ENCODE measurements at regions not wholly inside any gene's neighbourhood (a gene's known extent, or its start where the extent isn't known, plus 50 kb on each side); places are given as distances from the start of the nearest gene placed in this dataset.

- no peak overlapping the region for H3K4me3 ChIP-seq (ENCODE audit: low read depth, low read length)
- DNase-seq (ENCODE audit: low read depth) = no peak
- TF ChIP-seq CTCF (IDR thresholded peaks at IDR 0.05; ENCODE audit: insufficient read depth, low read depth, low read length) = no peak
Measured at GRCh38 chr2:201953880-201954279, 79.8 kb upstream of the FZD7 start.

- no peak overlapping the region for H3K4me3 ChIP-seq (ENCODE audit: low read depth, low read length)
- no peak for TF ChIP-seq CTCF (IDR thresholded peaks at IDR 0.05; ENCODE audit: insufficient read depth, low read depth, low read length)
- DNase-seq (ENCODE audit: low read depth) = no peak
Measured at GRCh38 chr2:201955231-201955630, 78.4 kb upstream of the FZD7 start.

DNA sequence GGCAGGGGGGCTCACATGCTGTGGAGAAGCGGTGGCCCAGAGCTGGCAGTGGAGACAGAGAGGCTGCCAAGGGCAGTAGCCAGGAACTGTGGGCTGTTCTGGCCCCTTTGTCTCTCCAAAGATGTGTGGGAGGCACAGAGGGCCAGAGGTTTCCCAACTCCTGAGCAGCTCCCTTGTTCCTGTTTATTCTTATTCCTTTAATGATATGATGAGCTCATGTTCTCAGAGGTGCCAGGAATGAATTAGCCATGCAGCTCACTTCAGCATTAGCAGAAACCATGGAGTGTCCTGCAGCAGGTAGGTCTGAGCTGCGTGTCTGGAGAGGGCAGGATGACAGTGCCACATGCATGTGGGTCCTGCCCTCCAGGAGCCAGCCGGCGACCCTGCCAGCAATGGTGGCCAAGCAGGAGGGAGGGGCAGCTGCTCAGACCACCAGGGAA lies 77.9 kb upstream of the FZD7 start:
- no peak for TF ChIP-seq CTCF (IDR thresholded peaks at IDR 0.05; ENCODE audit: insufficient read depth, low read depth, low read length)
- no peak for DNase-seq (ENCODE audit: low read depth)

DNA sequence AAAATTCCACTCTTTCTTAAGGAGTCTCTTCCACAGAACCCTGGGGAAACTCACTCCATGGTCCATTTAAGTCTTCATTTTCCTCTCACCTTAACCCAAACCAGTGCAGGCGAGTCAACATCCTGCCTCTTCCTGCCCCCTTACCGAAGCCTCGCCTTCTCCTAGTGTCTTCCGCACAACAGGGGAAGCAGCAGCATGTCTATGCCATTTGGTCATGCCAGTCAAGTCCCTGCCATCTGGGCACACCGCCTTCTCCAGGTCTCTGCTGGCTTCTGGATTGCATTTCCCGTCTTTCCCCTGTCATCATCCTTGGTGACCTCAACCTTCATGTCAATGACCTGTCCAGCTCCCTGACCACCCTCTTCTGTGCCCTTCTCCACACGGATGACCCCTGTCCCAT lies 77.3 kb upstream of the FZD7 start:
- DNase-seq (ENCODE audit: low read depth) = no peak
- no peak overlapping the region for H3K4me3 ChIP-seq (ENCODE audit: low read depth, low read length)
- TF ChIP-seq CTCF (IDR thresholded peaks at IDR 0.05; ENCODE audit: insufficient read depth, low read depth, low read length) = no peak

More for the DNA sequence above, 77.9 kb upstream of the FZD7 start:
- H3K4me3 ChIP-seq (ENCODE audit: low read depth, low read length) = no peak overlapping the region

GRCh38 chr2:201957091-201957490 lies 76.6 kb upstream of the FZD7 start:
- no peak for DNase-seq (ENCODE audit: low read depth)
- TF ChIP-seq CTCF (IDR thresholded peaks at IDR 0.05; ENCODE audit: insufficient read depth, low read depth, low read length) = no peak
- no peak overlapping the region for H3K4me3 ChIP-seq (ENCODE audit: low read depth, low read length)

GRCh38 chr2:201959198-201959597 lies 74.5 kb upstream of the FZD7 start:
- no peak for DNase-seq (ENCODE audit: low read depth)
- TF ChIP-seq CTCF (IDR thresholded peaks at IDR 0.05; ENCODE audit: insufficient read depth, low read depth, low read length) = no peak
- no peak overlapping the region for H3K4me3 ChIP-seq (ENCODE audit: low read depth, low read length)

DNA sequence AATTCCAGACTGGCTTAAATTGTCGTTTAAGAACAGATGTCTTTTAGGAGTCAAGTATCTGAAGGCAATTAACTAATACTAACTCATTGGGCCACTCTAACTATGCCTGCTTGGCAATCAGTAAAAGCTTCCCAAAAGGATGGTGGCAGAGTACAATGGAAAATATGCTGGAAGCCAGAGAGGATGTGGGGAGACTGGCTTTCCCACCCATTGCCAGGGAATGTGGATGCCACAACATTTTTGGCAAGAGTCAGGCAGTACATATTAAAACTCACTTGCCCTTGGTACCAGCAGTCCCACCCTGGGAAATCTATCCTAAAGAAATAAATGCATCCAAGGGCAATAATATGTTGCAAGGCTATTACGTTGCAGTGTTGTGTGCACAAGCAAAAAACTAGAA lies 74.0 kb upstream of the FZD7 start:
- no peak overlapping the region for H3K4me3 ChIP-seq (ENCODE audit: low read depth, low read length)
- no peak for DNase-seq (ENCODE audit: low read depth)
- TF ChIP-seq CTCF (IDR thresholded peaks at IDR 0.05; ENCODE audit: insufficient read depth, low read depth, low read length) = no peak
